Esophagus squamous epithelium (tissue), 5 donors: ENCODE measurements at regions not wholly inside any gene's neighbourhood (a gene's known extent, or its start where the extent isn't known, plus 50 kb on each side); places are given as distances from the start of the nearest gene placed in this dataset.

Source experiments
- DNase-seq: peaks from one replicate; lab custom pipeline; 2025; lab: John Stamatoyannopoulos, UW
- H3K27ac ChIP-seq, 4 donors: fragments of 200-600 bp; sonication (generic); one replicate each; pipeline ENCODE4 v1.5.1; 2016 to 2019; ENCODE audit warnings: mild to moderate bottlenecking in 1 of 4
- H3K27me3 ChIP-seq, 4 donors: fragments of 200-600 bp; sonication (generic); 1 replicate in 3 of 4; 2 replicates in 1 of 4; pipeline versions ENCODE4 v1.5.1 to v1.6.0; 2017 to 2021; ENCODE audit warnings: antibody characterized with exemption in 1 of 4
- H3K36me3 ChIP-seq, 3 donors: fragments of 200-600 bp; sonication (generic); one replicate each; pipeline ENCODE4 v1.5.1; 2016 to 2019
- H3K4me1 ChIP-seq, 3 donors: fragments of 200-600 bp; sonication (generic); one replicate each; pipeline ENCODE4 v1.5.1; 2017 to 2019
- H3K4me3 ChIP-seq, 4 donors: fragments of 200-600 bp; sonication (generic); 1 replicate in 3 of 4; 2 replicates in 1 of 4; pipeline ENCODE4 v1.5.1; 2016 to 2019; ENCODE audit warnings: mild to moderate bottlenecking in 2 of 4, moderate library complexity in 1 of 4
- H3K9me3 ChIP-seq, 3 donors: fragments of 200-600 bp; sonication (generic); one replicate each; pipeline ENCODE4 v1.5.1; 2016 to 2019
- POLR2A ChIP-seq, 4 donors: fragments of 450-650 bp; IDR thresholded peaks; one replicate each; pipeline ENCODE4 v1.6.1; 2017; ENCODE audit warnings: antibody characterized with exemption in 4 of 4, mild to moderate bottlenecking in 4 of 4, moderate library complexity in 3 of 4
- WGBS, 2 donors: methylation state at CpG; one replicate each; pipeline ENCODE4 v1.1.5; 2018; 5-methylcytosine and 5-hydroxymethylcytosine counted together
- intact Hi-C: fragments of 100-400 bp; cut with DNase I; formaldehyde crosslinking; loops from one replicate; pipeline ENCODE4 v1.15.0; 2022
- TF ChIP-seq, protein P1 (sequence below), 6 experiments: fragments of 450-650 bp in 4 of 6; fragments of 200-600 bp in 2 of 6; sonication (generic) in 2 of 6; IDR thresholded peaks; one replicate each; pipeline ENCODE4 v1.5.1; 2016 to 2019; ENCODE audit warnings: antibody characterized with exemption in 6 of 6, mild to moderate bottlenecking in 4 of 6, moderate library complexity in 4 of 6
- donor health status: DM: yes; HTN: yes; CAD: no.

- no peaks in the 10 kb centered on the region for H3K9me3 ChIP-seq
- H3K36me3 ChIP-seq, result no peaks in the 10 kb centered on the region
- 29 to 41% methylated on average over 1 of the region's 1 CpG for WGBS, 2 donors
- no peak for DNase-seq
- intact Hi-C loops, result no loop called here
- no peak for TF ChIP-seq POLR2A (IDR thresholded peaks at IDR 0.05)
- TF ChIP-seq, protein P1, sequence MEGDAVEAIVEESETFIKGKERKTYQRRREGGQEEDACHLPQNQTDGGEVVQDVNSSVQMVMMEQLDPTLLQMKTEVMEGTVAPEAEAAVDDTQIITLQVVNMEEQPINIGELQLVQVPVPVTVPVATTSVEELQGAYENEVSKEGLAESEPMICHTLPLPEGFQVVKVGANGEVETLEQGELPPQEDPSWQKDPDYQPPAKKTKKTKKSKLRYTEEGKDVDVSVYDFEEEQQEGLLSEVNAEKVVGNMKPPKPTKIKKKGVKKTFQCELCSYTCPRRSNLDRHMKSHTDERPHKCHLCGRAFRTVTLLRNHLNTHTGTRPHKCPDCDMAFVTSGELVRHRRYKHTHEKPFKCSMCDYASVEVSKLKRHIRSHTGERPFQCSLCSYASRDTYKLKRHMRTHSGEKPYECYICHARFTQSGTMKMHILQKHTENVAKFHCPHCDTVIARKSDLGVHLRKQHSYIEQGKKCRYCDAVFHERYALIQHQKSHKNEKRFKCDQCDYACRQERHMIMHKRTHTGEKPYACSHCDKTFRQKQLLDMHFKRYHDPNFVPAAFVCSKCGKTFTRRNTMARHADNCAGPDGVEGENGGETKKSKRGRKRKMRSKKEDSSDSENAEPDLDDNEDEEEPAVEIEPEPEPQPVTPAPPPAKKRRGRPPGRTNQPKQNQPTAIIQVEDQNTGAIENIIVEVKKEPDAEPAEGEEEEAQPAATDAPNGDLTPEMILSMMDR (IDR thresholded peaks at IDR 0.05), result no peak
- no peak overlapping the region for H3K27ac ChIP-seq
- no peaks in the 10 kb centered on the region for H3K4me1 ChIP-seq
- no peaks in the 10 kb centered on the region for H3K27me3 ChIP-seq
- H3K4me3 ChIP-seq, result no peak overlapping the region
Measured at GRCh38 chr14:83101846-83102245, 1568.2 kb upstream of the SEL1L start.

GRCh38 chr14:83118029-83118428, 1584.4 kb upstream of the SEL1L start:
- no peak for DNase-seq
- intact Hi-C loops, result no loop called here
- Histone ChIP-seq H3K4me3 (no peak overlapping the region), H3K27ac (no peak overlapping the region), H3K9me3 (no peaks in the 10 kb centered on the region), H3K4me1 (no peaks in the 10 kb centered on the region), H3K36me3 (no peaks in the 10 kb centered on the region), H3K27me3 (no peaks in the 10 kb centered on the region)
- 87 to 94% methylated on average over 6 of the region's 6 CpGs for WGBS, 2 donors
- TF ChIP-seq POLR2A (IDR thresholded peaks at IDR 0.05), result no peak
- TF ChIP-seq, protein P1 (IDR thresholded peaks at IDR 0.05), result no peak

DNA sequence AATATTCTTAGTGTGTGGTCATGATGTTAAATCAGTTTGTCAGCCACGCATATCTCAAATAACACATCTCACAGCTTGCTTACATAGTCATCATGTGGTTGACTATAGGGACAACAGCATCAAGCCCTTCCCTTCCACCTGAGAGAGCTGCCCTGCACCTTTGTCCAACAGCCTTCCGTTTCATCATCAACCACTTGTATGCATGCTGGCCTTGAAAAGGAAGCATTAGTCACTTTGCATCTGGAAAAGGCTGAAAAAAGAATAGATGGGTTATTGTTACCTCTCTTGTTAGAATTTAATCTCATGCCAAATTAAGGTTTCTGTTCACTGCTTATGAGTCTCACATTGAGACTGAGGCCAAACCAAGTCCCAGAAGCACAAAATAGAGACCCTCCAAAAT, 1586.5 kb upstream of the SEL1L start:
- H3K36me3 ChIP-seq, result no peaks in the 10 kb centered on the region
- intact Hi-C loops, result no loop called here
- TF ChIP-seq, protein P1 (IDR thresholded peaks at IDR 0.05), result no peak
- TF ChIP-seq POLR2A (IDR thresholded peaks at IDR 0.05), result no peak
- WGBS, 2 donors, result 78 to 79% methylated on average over 2 of the region's 2 CpGs
- H3K4me3 ChIP-seq, result no peak overlapping the region
- no peaks in the 10 kb centered on the region for H3K9me3 ChIP-seq
- no peak for DNase-seq
- H3K4me1 ChIP-seq, result no peaks in the 10 kb centered on the region
- no peaks in the 10 kb centered on the region for H3K27me3 ChIP-seq
- no peak overlapping the region for H3K27ac ChIP-seq

- H3K4me1 ChIP-seq, result no peaks in the 10 kb centered on the region
- no peaks in the 10 kb centered on the region for H3K27me3 ChIP-seq
- WGBS, 2 donors, result 60 to 78% methylated on average over 4 of the region's 4 CpGs
- H3K36me3 ChIP-seq, result no peaks in the 10 kb centered on the region
- no peaks in the 10 kb centered on the region for H3K9me3 ChIP-seq
- no peak overlapping the region for H3K4me3 ChIP-seq
- TF ChIP-seq, protein P1 (IDR thresholded peaks at IDR 0.05), result no peak
- no peak for TF ChIP-seq POLR2A (IDR thresholded peaks at IDR 0.05)
- H3K27ac ChIP-seq, result no peak overlapping the region
- intact Hi-C loops, result no loop called here
- DNase-seq, result no peak
Measured at GRCh38 chr14:83126076-83126475, 1592.4 kb upstream of the SEL1L start.

- intact Hi-C loops, result no loop called here
- H3K27me3 ChIP-seq, result no peaks in the 10 kb centered on the region
Measured at GRCh38 chr14:83128783-83129182, 1595.1 kb upstream of the SEL1L start.

More at GRCh38 chr14:83128783-83129182, 1595.1 kb upstream of the SEL1L start:
- H3K27ac ChIP-seq, result no peak overlapping the region
- peaks cover 0 to 8% (median 3%) of the 10 kb centered on the region in 3 donors for H3K4me1 ChIP-seq
- no peak overlapping the region for H3K4me3 ChIP-seq
- DNase-seq, result no peak
- WGBS, 2 donors, result 71 to 77% methylated on average over 4 of the region's 4 CpGs
- H3K36me3 ChIP-seq, result no peaks in the 10 kb centered on the region
- no peaks in the 10 kb centered on the region for H3K9me3 ChIP-seq
- TF ChIP-seq, protein P1 (IDR thresholded peaks at IDR 0.05), result no peak
- TF ChIP-seq POLR2A (IDR thresholded peaks at IDR 0.05), result no peak
